ENCODE measurements at regions not wholly inside any gene's neighbourhood (a gene's known extent, or its start where the extent isn't known, plus 50 kb on each side); places are given as distances from the start of the nearest gene placed in this dataset.

- TF ChIP-seq CTCF (IDR thresholded peaks at IDR 0.05) (no peak), POLR2A (IDR thresholded peaks at IDR 0.05) (no peak)
Observed at GRCh38 chr5:143505934-143506333, 102.4 kb upstream of the NR3C1 start.

Measured in body of pancreas (tissue), 4 donors.